ENCODE measurements at regions not wholly inside any gene's neighbourhood (a gene's known extent, or its start where the extent isn't known, plus 50 kb on each side); places are given as distances from the start of the nearest gene placed in this dataset.
A peak's percentile ranks its signal among the peaks of the same experiment; 100 is the strongest.

- TF ChIP-seq CTCF (IDR thresholded peaks at IDR 0.05; ENCODE audit: insufficient read depth, low read depth, low read length, missing control alignments): no peak
- no peak for DNase-seq (ENCODE audit: low read depth)
- no peak overlapping the region for H3K4me3 ChIP-seq (ENCODE audit: low read depth, low read length)
Measured at GRCh38 chr10:25076506-25077177, 60.2 kb downstream of the THNSL1 start.

- DNase-seq (ENCODE audit: low read depth): no peak
Measured at GRCh38 chr10:25078658-25079431, 62.4 kb downstream of the THNSL1 start.

DNA sequence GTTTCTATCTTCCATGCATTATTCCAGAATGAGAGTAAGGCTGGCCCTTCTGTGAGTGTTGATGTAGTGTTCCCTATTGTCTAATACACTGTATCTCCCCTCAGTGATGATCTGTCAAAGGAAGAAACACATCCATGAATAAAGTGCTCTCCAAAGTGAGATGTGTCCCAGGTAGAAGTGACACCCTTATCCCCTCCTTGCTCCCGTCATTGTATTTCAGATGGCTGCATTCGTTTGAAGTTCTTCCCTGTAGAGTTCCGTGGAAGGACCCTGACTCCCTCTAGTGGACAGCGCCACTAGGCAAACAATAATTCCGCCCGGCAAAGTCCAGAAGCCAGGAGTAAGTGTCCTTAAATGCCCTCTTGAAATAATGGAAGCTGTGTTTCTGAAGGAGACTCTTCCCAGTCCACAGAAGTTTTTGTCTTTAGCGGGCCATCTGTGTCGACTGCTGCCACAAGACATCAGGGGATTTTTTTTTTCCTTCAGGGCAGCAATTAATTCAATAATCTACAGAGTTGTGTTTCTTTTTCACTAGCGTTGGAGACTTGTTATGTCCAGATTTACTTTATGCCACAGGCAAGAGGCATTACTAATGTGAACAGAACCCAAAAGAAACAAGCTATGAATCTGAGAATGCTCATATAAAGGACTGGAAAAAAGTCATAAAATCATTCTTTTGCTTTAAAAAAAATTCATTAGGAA is 64.6 kb downstream of the THNSL1 start:
- H3K4me3 ChIP-seq (ENCODE audit: low read depth, low read length): no peak overlapping the region
- TF ChIP-seq CTCF (IDR thresholded peaks at IDR 0.05; ENCODE audit: insufficient read depth, low read depth, low read length, missing control alignments): peak; percentile 90
- DNase-seq (ENCODE audit: low read depth): peak; percentile 73

More at GRCh38 chr10:25078658-25079431, 62.4 kb downstream of the THNSL1 start:
- TF ChIP-seq CTCF (IDR thresholded peaks at IDR 0.05; ENCODE audit: insufficient read depth, low read depth, low read length, missing control alignments): no peak
- H3K4me3 ChIP-seq (ENCODE audit: low read depth, low read length): no peak overlapping the region

- DNase-seq (ENCODE audit: low read depth): no peak
- no peak for TF ChIP-seq CTCF (IDR thresholded peaks at IDR 0.05; ENCODE audit: insufficient read depth, low read depth, low read length, missing control alignments)
- no peak overlapping the region for H3K4me3 ChIP-seq (ENCODE audit: low read depth, low read length)
Measured at GRCh38 chr10:25082276-25083204, 66.1 kb downstream of the THNSL1 start.

GRCh38 chr10:25083546-25084111 is 67.2 kb downstream of the THNSL1 start:
- H3K4me3 ChIP-seq (ENCODE audit: low read depth, low read length): no peak overlapping the region
- no peak for DNase-seq (ENCODE audit: low read depth)
- no peak for TF ChIP-seq CTCF (IDR thresholded peaks at IDR 0.05; ENCODE audit: insufficient read depth, low read depth, low read length, missing control alignments)

DNA sequence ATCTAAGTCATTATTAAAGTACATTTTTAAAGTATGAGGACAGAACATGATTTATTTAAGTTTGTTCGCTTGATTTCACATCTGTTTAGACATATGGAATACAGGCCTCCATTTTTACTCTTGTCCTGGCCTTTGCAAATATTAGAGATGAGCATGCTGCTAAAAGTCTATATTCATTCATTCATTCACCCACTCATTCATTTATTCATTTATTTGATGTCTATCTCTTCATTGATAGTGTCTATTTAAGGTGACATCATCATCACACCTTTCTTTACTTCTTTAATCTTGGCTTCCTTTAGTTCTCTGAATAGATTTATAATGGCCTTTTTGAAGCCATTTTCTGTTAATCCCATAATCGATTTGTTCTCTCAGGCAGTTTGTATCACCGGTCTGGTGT is 68.0 kb downstream of the THNSL1 start:
- no peak for DNase-seq (ENCODE audit: low read depth)
- TF ChIP-seq CTCF (IDR thresholded peaks at IDR 0.05; ENCODE audit: insufficient read depth, low read depth, low read length, missing control alignments): no peak
- no peak overlapping the region for H3K4me3 ChIP-seq (ENCODE audit: low read depth, low read length)

All from GM12865 (cell line).